Loucy (cell line): ENCODE measurements at regions not wholly inside any gene's neighbourhood (a gene's known extent, or its start where the extent isn't known, plus 50 kb on each side); places are given as distances from the start of the nearest gene placed in this dataset.
A peak's percentile ranks its signal among the peaks of the same experiment; 100 is the strongest.

Source experiments
- H2AFZ ChIP-seq: fragments of 200-600 bp; sonication (generic); 2 replicates; pipeline ENCODE4 v1.6.0; 2016; ENCODE audit warnings: antibody characterized with exemption, mild to moderate bottlenecking, low read length, moderate library complexity
- H3F3A ChIP-seq: fragments of 200-600 bp; 2 replicates; pipeline ENCODE4 v1.6.0; 2016; ENCODE audit warnings: antibody characterized with exemption, low read depth, mild to moderate bottlenecking
- H3K27me3 ChIP-seq: fragments of 200-600 bp; sonication (generic); 2 replicates; pipeline ENCODE4 v1.6.1; 2014; ENCODE audit warnings: low read length, mild to moderate bottlenecking; ENCODE audit not compliant: insufficient read depth, poor library complexity, severe bottlenecking
- H3K36me3 ChIP-seq: fragments of 200-600 bp; sonication (generic); 2 replicates; pipeline ENCODE4 v1.6.1; 2016; ENCODE audit warnings: low read length; ENCODE audit not compliant: insufficient read depth
- H3K4me1 ChIP-seq: fragments of 200-600 bp; sonication (generic); 2 replicates; pipeline ENCODE4 v1.5.1; 2014; ENCODE audit warnings: low read length, mild to moderate bottlenecking; ENCODE audit not compliant: insufficient read depth, poor library complexity, severe bottlenecking
- H3K4me2 ChIP-seq: fragments of 200-600 bp; sonication (generic); 2 replicates; pipeline ENCODE4 v1.6.0; 2014; ENCODE audit warnings: antibody characterized with exemption, low read length, low read depth, mild to moderate bottlenecking; ENCODE audit not compliant: poor library complexity, severe bottlenecking
- H3K4me3 ChIP-seq: fragments of 200-600 bp; sonication (generic); 2 replicates; pipeline ENCODE4 v1.5.1; 2014; ENCODE audit warnings: low read length, mild to moderate bottlenecking, mixed read lengths; ENCODE audit not compliant: poor library complexity, severe bottlenecking
- H3K79me2 ChIP-seq: fragments of 200-600 bp; sonication (generic); 2 replicates; pipeline ENCODE4 v1.6.1; 2014; ENCODE audit warnings: low read length; ENCODE audit not compliant: insufficient read depth
- H3K9ac ChIP-seq: fragments of 200-600 bp; sonication (generic); 2 replicates; pipeline ENCODE4 v1.6.0; 2014; ENCODE audit warnings: mild to moderate bottlenecking, low read depth, low read length, moderate library complexity; ENCODE audit not compliant: poor library complexity, severe bottlenecking
- H3K9me2 ChIP-seq: fragments of 200-600 bp; sonication (generic); replicated peaks from 2 replicates; pipeline ENCODE4 v1.6.1; 2016; ENCODE audit warnings: low read depth, low read length, mixed read lengths
- H3K9me3 ChIP-seq: fragments of 200-600 bp; sonication (generic); 2 replicates; pipeline ENCODE4 v1.6.1; 2014; ENCODE audit warnings: mild to moderate bottlenecking, antibody characterized with exemption, low read length, low read depth; ENCODE audit not compliant: insufficient read depth
- H4K20me1 ChIP-seq: fragments of 200-600 bp; sonication (generic); 2 replicates; pipeline ENCODE4 v1.6.0; 2014; ENCODE audit warnings: antibody characterized with exemption, low read length, mild to moderate bottlenecking; ENCODE audit not compliant: insufficient read depth, poor library complexity, severe bottlenecking
- EZH2phosphoT487 ChIP-seq: fragments of 200-600 bp; IDR thresholded peaks from 2 replicates; pipeline ENCODE4 v1.6.1; 2018; ENCODE audit warnings: antibody characterized with exemption, mild to moderate bottlenecking, moderate library complexity, borderline replicate concordance
- TF ChIP-seq, protein P1 (sequence below): fragments of 200-600 bp; sonication (generic); conservative IDR thresholded peaks from 2 replicates; pipeline ENCODE4 v1.5.1; 2014; ENCODE audit warnings: mild to moderate bottlenecking, antibody characterized with exemption, low read length

DNA sequence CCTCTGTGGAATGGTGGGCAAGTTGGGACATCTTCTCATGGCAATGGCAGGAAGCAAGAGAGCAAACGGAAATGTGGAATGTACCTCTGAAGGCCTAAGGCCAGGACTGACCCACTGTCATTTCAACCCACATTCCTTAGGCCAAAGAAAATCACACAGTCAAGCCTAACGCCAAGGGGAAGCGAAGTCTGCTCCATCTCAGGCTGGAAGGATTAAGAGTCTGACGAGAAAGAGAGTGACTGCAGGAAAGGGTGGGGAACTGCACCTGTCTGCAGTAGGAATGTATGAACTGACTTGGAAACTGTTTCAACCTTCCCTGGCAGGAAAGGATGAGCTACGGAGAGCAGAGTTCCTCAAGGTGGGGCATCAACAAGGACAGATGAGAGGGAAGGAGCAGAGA lies 90.2 kb upstream of the TAS2R1 start:
- TF ChIP-seq EZH2phosphoT487 = no peak
- TF ChIP-seq, protein P1, sequence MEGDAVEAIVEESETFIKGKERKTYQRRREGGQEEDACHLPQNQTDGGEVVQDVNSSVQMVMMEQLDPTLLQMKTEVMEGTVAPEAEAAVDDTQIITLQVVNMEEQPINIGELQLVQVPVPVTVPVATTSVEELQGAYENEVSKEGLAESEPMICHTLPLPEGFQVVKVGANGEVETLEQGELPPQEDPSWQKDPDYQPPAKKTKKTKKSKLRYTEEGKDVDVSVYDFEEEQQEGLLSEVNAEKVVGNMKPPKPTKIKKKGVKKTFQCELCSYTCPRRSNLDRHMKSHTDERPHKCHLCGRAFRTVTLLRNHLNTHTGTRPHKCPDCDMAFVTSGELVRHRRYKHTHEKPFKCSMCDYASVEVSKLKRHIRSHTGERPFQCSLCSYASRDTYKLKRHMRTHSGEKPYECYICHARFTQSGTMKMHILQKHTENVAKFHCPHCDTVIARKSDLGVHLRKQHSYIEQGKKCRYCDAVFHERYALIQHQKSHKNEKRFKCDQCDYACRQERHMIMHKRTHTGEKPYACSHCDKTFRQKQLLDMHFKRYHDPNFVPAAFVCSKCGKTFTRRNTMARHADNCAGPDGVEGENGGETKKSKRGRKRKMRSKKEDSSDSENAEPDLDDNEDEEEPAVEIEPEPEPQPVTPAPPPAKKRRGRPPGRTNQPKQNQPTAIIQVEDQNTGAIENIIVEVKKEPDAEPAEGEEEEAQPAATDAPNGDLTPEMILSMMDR = no peak
- H3K4me3 ChIP-seq = no peak overlapping the region
- H3K36me3 ChIP-seq = no peaks in the 10 kb centered on the region
- no peaks in the 10 kb centered on the region for H3F3A ChIP-seq
- H3K79me2 ChIP-seq = no peaks in the 10 kb centered on the region
- no peaks in the 10 kb centered on the region for H4K20me1 ChIP-seq
- H3K4me1 ChIP-seq = no peaks in the 10 kb centered on the region
- no peak overlapping the region for H2AFZ ChIP-seq
- no peak overlapping the region for H3K4me2 ChIP-seq
- H3K9ac ChIP-seq = no peak overlapping the region
- H3K9me2 ChIP-seq = no peaks in the 10 kb centered on the region
- H3K27me3 ChIP-seq = no peaks in the 10 kb centered on the region
- H3K9me3 ChIP-seq = no peaks in the 10 kb centered on the region; the same call in 1 of the 2 replicates

DNA sequence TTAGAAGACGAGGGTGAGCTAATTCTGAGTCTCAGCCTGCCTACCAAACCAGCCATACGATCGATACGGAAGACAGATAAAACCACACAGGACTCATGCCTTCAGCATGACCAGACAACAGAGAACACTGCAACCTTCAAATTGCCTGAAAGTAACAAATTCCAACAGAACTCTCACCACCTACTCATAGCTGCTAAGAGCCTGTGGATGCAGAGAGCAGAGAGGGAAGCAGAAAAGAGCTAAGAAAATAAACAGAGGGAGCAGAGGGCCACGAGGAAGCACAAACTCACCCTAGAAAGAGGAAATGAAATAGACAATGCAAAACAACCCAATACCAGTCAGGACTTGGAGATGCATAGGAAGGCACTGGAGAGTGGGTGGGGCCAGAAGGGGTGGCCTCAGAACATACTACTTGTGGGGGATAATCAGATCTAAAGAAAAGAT lies 86.7 kb upstream of the TAS2R1 start:
- no peaks in the 10 kb centered on the region for H3K9me3 ChIP-seq
- no peaks in the 10 kb centered on the region for H3K27me3 ChIP-seq
- no peaks in the 10 kb centered on the region for H4K20me1 ChIP-seq
- TF ChIP-seq EZH2phosphoT487 = no peak
- TF ChIP-seq, protein P1 = no peak
- H3K4me2 ChIP-seq = no peak overlapping the region
- H3K9me2 ChIP-seq = no peaks in the 10 kb centered on the region
- H3K9ac ChIP-seq = no peak overlapping the region
- no peaks in the 10 kb centered on the region for H3K4me1 ChIP-seq
- no peaks in the 10 kb centered on the region for H3F3A ChIP-seq
- no peak overlapping the region for H3K4me3 ChIP-seq
- H2AFZ ChIP-seq = 0 out of 2 replicates have a peak overlapping the region, but pooled peaks have one; percentile 28
- no peaks in the 10 kb centered on the region for H3K79me2 ChIP-seq
- no peaks in the 10 kb centered on the region for H3K36me3 ChIP-seq

- TF ChIP-seq, protein P1 = no peak
- H3K4me2 ChIP-seq = no peak overlapping the region
- H3K79me2 ChIP-seq = no peaks in the 10 kb centered on the region
- no peak overlapping the region for H2AFZ ChIP-seq
- no peak overlapping the region for H3K9ac ChIP-seq
- no peaks in the 10 kb centered on the region for H3K9me2 ChIP-seq
- no peak overlapping the region for H3K4me3 ChIP-seq
- H3K27me3 ChIP-seq = no peaks in the 10 kb centered on the region
- H3K4me1 ChIP-seq = no peaks in the 10 kb centered on the region
- H3K9me3 ChIP-seq = no peaks in the 10 kb centered on the region
- no peaks in the 10 kb centered on the region for H3F3A ChIP-seq
- no peaks in the 10 kb centered on the region for H3K36me3 ChIP-seq
- H4K20me1 ChIP-seq = no peaks in the 10 kb centered on the region
These were observed 85.8 kb upstream of the TAS2R1 start for GRCh38 chr5:9715891-9716335.
